Testis (tissue), 2 donors: ENCODE measurements at regions not wholly inside any gene's neighbourhood (a gene's known extent, or its start where the extent isn't known, plus 50 kb on each side); places are given as distances from the start of the nearest gene placed in this dataset.
"Not testable (repeated sequence)": the region's sequence is repeated elsewhere in the genome, so short reads cannot be mapped to it uniquely, and the experiment has no call there.

ENCODE experiments used
- DNase-seq: peaks from one replicate; pipeline ENCODE4 v3.0.0-alpha.2; 2019
- H3K27ac ChIP-seq, 2 donors: fragments of 200-600 bp; sonication (generic); one replicate each; pipeline ENCODE4 v1.5.1; 2019
- H3K27me3 ChIP-seq: fragments of 200-600 bp; sonication (generic); one replicate; pipeline ENCODE4 v1.5.1; 2019
- H3K36me3 ChIP-seq: fragments of 200-600 bp; sonication (generic); one replicate; pipeline ENCODE4 v1.5.1; 2017; ENCODE audit warnings: low read depth; ENCODE audit errors: missing control alignments
- H3K4me1 ChIP-seq: fragments of 200-600 bp; sonication (generic); one replicate; pipeline ENCODE4 v1.5.1; 2019
- H3K4me3 ChIP-seq, 2 donors: fragments of 200-600 bp; sonication (generic); one replicate each; pipeline ENCODE4 v1.5.1; 2017 to 2019
- H3K9me3 ChIP-seq: fragments of 200-600 bp; sonication (generic); one replicate; pipeline ENCODE4 v1.5.1; 2017
- CTCF ChIP-seq, 3 experiments: fragments of 450-650 bp in 2 of 3; fragments of 200-600 bp in 1 of 3; sonication (generic) in 1 of 3; IDR thresholded peaks; one replicate each; pipeline ENCODE4 v1.5.1; 2016 to 2019; ENCODE audit warnings: antibody characterized with exemption in 3 of 3, mild to moderate bottlenecking in 2 of 3, moderate library complexity in 1 of 3
- POLR2A ChIP-seq: fragments of 450-650 bp; IDR thresholded peaks from one replicate; pipeline ENCODE4 v1.6.1; 2017; ENCODE audit warnings: antibody characterized with exemption, mild to moderate bottlenecking, moderate library complexity
- WGBS, 2 donors: methylation state at CpG; one replicate each; pipeline ENCODE4 v1.1.5; 2018; 5-methylcytosine and 5-hydroxymethylcytosine counted together
- intact Hi-C: fragments of 100-400 bp; cut with DNase I; formaldehyde crosslinking; loops from one replicate; pipeline ENCODE4 v1.15.1; 2023; ENCODE audit warnings: low total_unique reads

- 52 to 55% methylated on average over 2 of the region's 2 CpGs for WGBS, 2 donors
- Histone ChIP-seq H3K27me3 (no peaks in the 10 kb centered on the region), H3K4me3 (no peak overlapping the region), H3K4me1 (no peaks in the 10 kb centered on the region), H3K9me3 (no peaks in the 10 kb centered on the region), H3K36me3 (no peaks in the 10 kb centered on the region), H3K27ac (no peak overlapping the region)
- no peak for DNase-seq
- intact Hi-C loops: no loop called here
- TF ChIP-seq CTCF (IDR thresholded peaks at IDR 0.05): no peak
- no peak for TF ChIP-seq POLR2A
These were observed 490.1 kb downstream of the RAPGEF2 start for GRCh38 chr4:159592898-159593556.

- WGBS, 2 donors: 42 to 47% methylated on average over 4 of the region's 4 CpGs
- no peak for DNase-seq
- TF ChIP-seq POLR2A (no peak), CTCF (IDR thresholded peaks at IDR 0.05) (no peak)
- Histone ChIP-seq H3K36me3 (no peaks in the 10 kb centered on the region), H3K9me3 (no peaks in the 10 kb centered on the region), H3K27me3 (no peaks in the 10 kb centered on the region), H3K4me1 (no peaks in the 10 kb centered on the region), H3K4me3 (no peak overlapping the region), H3K27ac (no peak overlapping the region)
- intact Hi-C loops: no loop called here
These were observed 490.8 kb downstream of the RAPGEF2 start for GRCh38 chr4:159593681-159594080.

GRCh38 chr4:159594576-159594975, 491.7 kb downstream of the RAPGEF2 start:
- no peaks in the 10 kb centered on the region for H3K36me3 ChIP-seq
- no peak overlapping the region for H3K4me3 ChIP-seq
- 72 to 77% methylated on average over 2 of the region's 2 CpGs for WGBS, 2 donors
- TF ChIP-seq CTCF (IDR thresholded peaks at IDR 0.05) (no peak), POLR2A (no peak)
- H3K4me1 ChIP-seq: no peaks in the 10 kb centered on the region
- DNase-seq: no peak
- H3K9me3 ChIP-seq: no peaks in the 10 kb centered on the region
- H3K27me3 ChIP-seq: no peaks in the 10 kb centered on the region
- no peak overlapping the region for H3K27ac ChIP-seq
- intact Hi-C loops: no loop called here

- H3K36me3 ChIP-seq, H3K4me1 ChIP-seq, H3K9me3 ChIP-seq, H3K27ac ChIP-seq, intact Hi-C loops, H3K27me3 ChIP-seq, DNase-seq, H3K4me3 ChIP-seq: not testable (repeated sequence)
- 79 to 85% methylated on average over 4 of the region's 4 CpGs for WGBS, 2 donors
These were observed 492.2 kb downstream of the RAPGEF2 start for GRCh38 chr4:159595101-159595500.

- WGBS, 2 donors: 53 to 62% methylated on average over 2 of the region's 2 CpGs
- H3K4me1 ChIP-seq: no peaks in the 10 kb centered on the region
- no peak overlapping the region for H3K4me3 ChIP-seq
- H3K27me3 ChIP-seq: no peaks in the 10 kb centered on the region
- DNase-seq: no peak
- H3K9me3 ChIP-seq: no peaks in the 10 kb centered on the region
- no peaks in the 10 kb centered on the region for H3K36me3 ChIP-seq
- no peak overlapping the region for H3K27ac ChIP-seq
- intact Hi-C loops: no loop called here
- TF ChIP-seq POLR2A (no peak), CTCF (IDR thresholded peaks at IDR 0.05) (no peak)
These were observed 495.7 kb downstream of the RAPGEF2 start for GRCh38 chr4:159598602-159599001.
